WERI-Rb-1 (cell line): ENCODE measurements at regions not wholly inside any gene's neighbourhood (a gene's known extent, or its start where the extent isn't known, plus 50 kb on each side); places are given as distances from the start of the nearest gene placed in this dataset.

Source experiments
- DNase-seq: peaks from one replicate; pipeline ENCODE4 v3.0.0-alpha.2; 2020
- H3K27ac ChIP-seq: fragments of 250-450 bp; sonication (Bioruptor Pico); 2 replicates; pipeline ENCODE4 v1.5.1; 2020; ENCODE audit warnings: mild to moderate bottlenecking, moderate library complexity
- H3K27me3 ChIP-seq: fragments of 250-450 bp; sonication (Bioruptor Pico); 2 replicates; pipeline ENCODE4 v1.5.1; 2021; ENCODE audit warnings: mild to moderate bottlenecking, low read depth, moderate library complexity; ENCODE audit not compliant: insufficient read depth, severe bottlenecking
- H3K36me3 ChIP-seq: fragments of 250-450 bp; sonication (Bioruptor Pico); 2 replicates; pipeline ENCODE4 v1.5.1; 2020; ENCODE audit warnings: mild to moderate bottlenecking, moderate library complexity
- H3K4me3 ChIP-seq: 2 replicates; pipeline ENCODE4 v1.5.1; 2011; ENCODE audit warnings: low read depth, mild to moderate bottlenecking, control low read depth, low read length
- H3K9me3 ChIP-seq: fragments of 250-450 bp; sonication (Bioruptor Pico); 2 replicates; pipeline ENCODE4 v1.5.1; 2021; ENCODE audit warnings: mild to moderate bottlenecking, moderate library complexity; ENCODE audit not compliant: severe bottlenecking
- CTCF ChIP-seq: IDR thresholded peaks from 2 replicates; pipeline ENCODE4 v1.5.1; 2011; ENCODE audit warnings: low read depth, mild to moderate bottlenecking, control low read depth, inconsistent platforms, low read length

- Histone ChIP-seq H3K4me3 (no peak overlapping the region), H3K9me3 (no peaks in the 10 kb centered on the region), H3K27ac (no peak overlapping the region), H3K27me3 (no peaks in the 10 kb centered on the region), H3K36me3 (no peaks in the 10 kb centered on the region)
- DNase-seq = no peak
- no peak for TF ChIP-seq CTCF
These were observed 173.7 kb downstream of the NR4A2 start for GRCh38 chr2:156158808-156159207.

GRCh38 chr2:156157670-156158069 lies 174.9 kb downstream of the NR4A2 start:
- H3K4me3 ChIP-seq = no peak overlapping the region

GRCh38 chr2:156156580-156156979 lies 175.9 kb downstream of the NR4A2 start:
- TF ChIP-seq CTCF = peak; percentile 23; the same call in 1 of the 2 replicates
- Histone ChIP-seq H3K9me3 (no peaks in the 10 kb centered on the region), H3K27me3 (no peaks in the 10 kb centered on the region), H3K27ac (no peak overlapping the region), H3K4me3 (no peak overlapping the region), H3K36me3 (no peaks in the 10 kb centered on the region)
- no peak for DNase-seq

More at GRCh38 chr2:156157670-156158069, 174.9 kb downstream of the NR4A2 start:
- Histone ChIP-seq H3K9me3 (no peaks in the 10 kb centered on the region), H3K27me3 (no peaks in the 10 kb centered on the region), H3K36me3 (no peaks in the 10 kb centered on the region), H3K27ac (no peak overlapping the region)
- no peak for TF ChIP-seq CTCF
- DNase-seq = no peak

- Histone ChIP-seq H3K9me3 (no peaks in the 10 kb centered on the region), H3K36me3 (no peaks in the 10 kb centered on the region), H3K27ac (no peak overlapping the region), H3K4me3 (no peak overlapping the region), H3K27me3 (no peaks in the 10 kb centered on the region)
- no peak for DNase-seq
- TF ChIP-seq CTCF = no peak
These were observed 177.2 kb downstream of the NR4A2 start for GRCh38 chr2:156155319-156155718.

GRCh38 chr2:156151351-156151750 lies 181.2 kb downstream of the NR4A2 start:
- Histone ChIP-seq H3K4me3 (no peak overlapping the region), H3K27ac (no peak overlapping the region), H3K27me3 (no peaks in the 10 kb centered on the region), H3K36me3 (no peaks in the 10 kb centered on the region), H3K9me3 (no peaks in the 10 kb centered on the region)
- TF ChIP-seq CTCF = no peak
- no peak for DNase-seq

GRCh38 chr2:156147594-156148330 lies 184.8 kb downstream of the NR4A2 start:
- Histone ChIP-seq H3K4me3 (no peak overlapping the region), H3K27ac (no peak overlapping the region), H3K36me3 (no peaks in the 10 kb centered on the region), H3K9me3 (no peaks in the 10 kb centered on the region), H3K27me3 (no peaks in the 10 kb centered on the region)
- DNase-seq = no peak
- no peak for TF ChIP-seq CTCF
